MM.1S (cell line): ENCODE measurements at regions not wholly inside any gene's neighbourhood (a gene's known extent, or its start where the extent isn't known, plus 50 kb on each side); places are given as distances from the start of the nearest gene placed in this dataset.

Experiments
- DNase-seq: peaks from one replicate; pipeline ENCODE4 v3.0.0-alpha.2; 2015
- H2AFZ ChIP-seq: fragments of 300-600 bp; sonication (generic); 2 replicates; pipeline ENCODE4 v1.6.0; 2016; ENCODE audit warnings: antibody characterized with exemption, low read length
- H3F3A ChIP-seq: fragments of 300-600 bp; sonication (generic); 2 replicates; pipeline ENCODE4 v1.6.1; 2016; ENCODE audit warnings: mild to moderate bottlenecking, antibody characterized with exemption, low read length, moderate library complexity, mixed read lengths; ENCODE audit not compliant: insufficient read depth
- H3K27ac ChIP-seq: fragments of 300-600 bp; sonication (generic); 2 replicates; pipeline ENCODE4 v1.5.1; 2016; ENCODE audit warnings: mild to moderate bottlenecking, low read length
- H3K27me3 ChIP-seq: fragments of 300-600 bp; sonication (generic); replicated peaks from 2 replicates; pipeline ENCODE4 v1.6.0; 2016; ENCODE audit warnings: low read length; ENCODE audit not compliant: insufficient read depth
- H3K36me3 ChIP-seq: fragments of 300-600 bp; sonication (generic); replicated peaks from 2 replicates; pipeline ENCODE4 v1.6.1; 2016; ENCODE audit warnings: mild to moderate bottlenecking, low read length, mixed read lengths; ENCODE audit not compliant: insufficient read depth
- H3K4me1 ChIP-seq: fragments of 300-600 bp; sonication (generic); 2 replicates; pipeline ENCODE4 v1.6.1; 2016; ENCODE audit warnings: low read length, mixed read lengths
- H3K4me2 ChIP-seq: fragments of 300-600 bp; sonication (generic); 2 replicates; pipeline ENCODE4 v1.6.0; 2016; ENCODE audit warnings: low read depth, low read length
- H3K4me3 ChIP-seq: fragments of 300-600 bp; sonication (generic); 2 replicates; pipeline ENCODE4 v1.5.1; 2016; ENCODE audit warnings: low read length, mixed read lengths
- H3K79me2 ChIP-seq: fragments of 300-600 bp; sonication (generic); 2 replicates; pipeline ENCODE4 v1.6.1; 2016; ENCODE audit warnings: mixed run types, low read length, mixed read lengths
- H3K9ac ChIP-seq: fragments of 300-600 bp; sonication (generic); 2 replicates; pipeline ENCODE4 v1.6.1; 2016; ENCODE audit warnings: low read length, mixed read lengths
- H3K9me2 ChIP-seq: fragments of 300-600 bp; sonication (generic); replicated peaks from 2 replicates; pipeline ENCODE4 v1.6.1; 2016; ENCODE audit warnings: mild to moderate bottlenecking, low read length, mixed read lengths; ENCODE audit not compliant: insufficient read depth
- H3K9me3 ChIP-seq: fragments of 300-600 bp; sonication (generic); replicated peaks from 2 replicates; pipeline ENCODE4 v1.6.1; 2016; ENCODE audit warnings: mild to moderate bottlenecking, low read length, mixed read lengths; ENCODE audit not compliant: insufficient read depth
- H4K20me1 ChIP-seq: fragments of 300-600 bp; sonication (generic); 2 replicates; pipeline ENCODE4 v1.6.1; 2016; ENCODE audit warnings: mild to moderate bottlenecking, low read length, moderate library complexity, mixed read lengths; ENCODE audit not compliant: insufficient read depth
- EZH2 ChIP-seq: fragments of 300-600 bp; sonication (generic); optimal IDR thresholded peaks from 2 replicates; pipeline ENCODE3; 2017; ENCODE audit warnings: low read depth, mild to moderate bottlenecking, antibody characterized with exemption, low read length, mixed read lengths
- EZH2phosphoT487 ChIP-seq: fragments of 300-600 bp; sonication (generic); IDR thresholded peaks from 2 replicates; pipeline ENCODE4 v1.6.1; 2018; ENCODE audit warnings: antibody characterized with exemption, low read length
- TF ChIP-seq, protein P1 (sequence below): fragments of 300-600 bp; sonication (generic); IDR thresholded peaks from 2 replicates; pipeline ENCODE4 v1.5.1; 2016; ENCODE audit warnings: antibody characterized with exemption, low read length, mixed read lengths

DNA sequence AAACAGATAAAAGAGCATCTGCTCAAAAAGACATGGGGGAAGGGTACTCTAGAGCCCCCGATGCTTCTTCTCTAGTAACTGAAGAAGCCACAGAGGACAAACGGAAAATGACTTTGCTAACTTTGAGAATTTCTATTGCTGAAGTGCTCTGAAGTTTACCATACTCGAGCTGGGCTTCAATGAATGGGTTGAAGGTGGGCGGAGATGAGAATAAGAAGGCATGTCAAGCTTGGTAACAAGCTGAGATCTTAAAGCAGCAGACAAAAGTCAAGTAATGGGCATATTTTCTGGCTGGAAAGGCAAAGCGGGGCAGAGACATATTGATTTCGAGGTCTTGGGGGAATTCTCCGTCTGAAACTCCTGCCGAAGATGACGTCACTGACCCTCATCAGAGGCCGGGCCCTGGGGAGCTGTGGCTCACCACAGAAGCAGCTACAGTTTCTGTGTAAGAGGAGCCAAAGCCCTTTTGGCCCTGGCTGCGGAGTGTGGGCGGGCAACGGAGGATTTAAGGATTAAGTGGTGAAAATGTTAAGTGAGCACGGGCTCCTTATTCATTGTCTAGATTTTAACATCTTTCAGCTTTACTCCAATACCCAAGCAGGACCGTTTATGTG is 115.8 kb upstream of the SLIT3 start:
- H3F3A ChIP-seq, result no peaks in the 10 kb centered on the region
- no peaks in the 10 kb centered on the region for H4K20me1 ChIP-seq
- DNase-seq, result peak; percentile 57
- H3K4me1 ChIP-seq, result peaks cover 3% of the 10 kb centered on the region; the same call in 1 of the 2 replicates
- no peaks in the 10 kb centered on the region for H3K36me3 ChIP-seq
- H3K79me2 ChIP-seq, result no peaks in the 10 kb centered on the region
- no peak for TF ChIP-seq EZH2phosphoT487
- no peak for TF ChIP-seq EZH2
- TF ChIP-seq, protein P1, sequence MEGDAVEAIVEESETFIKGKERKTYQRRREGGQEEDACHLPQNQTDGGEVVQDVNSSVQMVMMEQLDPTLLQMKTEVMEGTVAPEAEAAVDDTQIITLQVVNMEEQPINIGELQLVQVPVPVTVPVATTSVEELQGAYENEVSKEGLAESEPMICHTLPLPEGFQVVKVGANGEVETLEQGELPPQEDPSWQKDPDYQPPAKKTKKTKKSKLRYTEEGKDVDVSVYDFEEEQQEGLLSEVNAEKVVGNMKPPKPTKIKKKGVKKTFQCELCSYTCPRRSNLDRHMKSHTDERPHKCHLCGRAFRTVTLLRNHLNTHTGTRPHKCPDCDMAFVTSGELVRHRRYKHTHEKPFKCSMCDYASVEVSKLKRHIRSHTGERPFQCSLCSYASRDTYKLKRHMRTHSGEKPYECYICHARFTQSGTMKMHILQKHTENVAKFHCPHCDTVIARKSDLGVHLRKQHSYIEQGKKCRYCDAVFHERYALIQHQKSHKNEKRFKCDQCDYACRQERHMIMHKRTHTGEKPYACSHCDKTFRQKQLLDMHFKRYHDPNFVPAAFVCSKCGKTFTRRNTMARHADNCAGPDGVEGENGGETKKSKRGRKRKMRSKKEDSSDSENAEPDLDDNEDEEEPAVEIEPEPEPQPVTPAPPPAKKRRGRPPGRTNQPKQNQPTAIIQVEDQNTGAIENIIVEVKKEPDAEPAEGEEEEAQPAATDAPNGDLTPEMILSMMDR, result no peak
- peak overlapping the region; percentile 19; the same call in 1 of the 2 replicates for H3K4me2 ChIP-seq
- H3K27ac ChIP-seq, result no peak overlapping the region
- H3K4me3 ChIP-seq, result no peak overlapping the region
- H2AFZ ChIP-seq, result peak overlapping the region; percentile 41
- H3K9me2 ChIP-seq, result no peaks in the 10 kb centered on the region
- no peaks in the 10 kb centered on the region for H3K9me3 ChIP-seq
- H3K9ac ChIP-seq, result no peak overlapping the region
- no peaks in the 10 kb centered on the region for H3K27me3 ChIP-seq

DNA sequence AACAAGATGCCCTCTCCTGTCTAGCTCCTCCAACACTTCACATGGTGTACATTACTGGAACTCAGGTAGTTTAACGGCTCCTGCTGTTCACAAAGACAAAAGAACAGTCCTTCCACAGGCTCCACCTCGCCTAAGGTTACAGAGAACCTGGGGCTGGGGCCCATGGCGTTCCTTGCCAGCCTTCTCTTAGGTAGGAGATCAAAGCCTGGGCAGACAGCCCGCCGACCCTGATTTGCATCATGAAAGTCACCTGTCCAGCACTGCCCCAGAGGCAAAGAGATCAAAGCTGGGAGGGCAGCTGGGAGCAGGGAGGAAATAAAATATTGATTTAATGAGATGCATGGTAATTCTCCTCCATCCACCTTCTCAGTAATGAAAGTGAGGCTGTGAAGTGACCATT is 115.0 kb upstream of the SLIT3 start:
- H3K36me3 ChIP-seq, result no peaks in the 10 kb centered on the region
- H3K79me2 ChIP-seq, result no peaks in the 10 kb centered on the region
- no peak overlapping the region for H2AFZ ChIP-seq
- no peaks in the 10 kb centered on the region for H4K20me1 ChIP-seq
- no peak overlapping the region for H3K9ac ChIP-seq
- TF ChIP-seq, protein P1, result no peak
- TF ChIP-seq EZH2phosphoT487 (no peak), EZH2 (no peak)
- no peaks in the 10 kb centered on the region for H3K9me3 ChIP-seq
- H3K4me3 ChIP-seq, result no peak overlapping the region
- H3K9me2 ChIP-seq, result no peaks in the 10 kb centered on the region
- H3F3A ChIP-seq, result no peaks in the 10 kb centered on the region
- no peak for DNase-seq
- H3K27ac ChIP-seq, result no peak overlapping the region
- H3K4me2 ChIP-seq, result no peak overlapping the region
- H3K4me1 ChIP-seq, result peaks cover 3% of the 10 kb centered on the region; the same call in 1 of the 2 replicates
- H3K27me3 ChIP-seq, result no peaks in the 10 kb centered on the region

DNA sequence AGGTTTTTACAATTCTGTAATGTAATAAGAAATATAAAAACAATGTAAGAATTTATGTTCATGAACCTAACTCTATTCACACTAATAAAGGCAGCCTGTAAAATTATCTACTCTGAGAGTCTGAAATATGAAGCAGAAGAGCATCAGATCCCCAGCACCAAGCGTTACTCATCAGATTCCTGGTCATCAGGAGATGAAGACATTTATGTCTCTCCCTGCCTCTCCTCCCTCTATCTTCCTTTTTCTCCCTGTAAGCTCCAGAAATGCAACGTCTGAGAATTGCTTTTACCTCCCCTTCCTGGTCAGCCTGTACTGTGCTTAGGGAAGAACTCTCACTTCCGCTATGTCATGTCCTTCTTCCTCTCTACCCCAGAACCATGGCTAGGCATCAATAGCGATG is 114.4 kb upstream of the SLIT3 start:
- Histone ChIP-seq H3K36me3 (no peaks in the 10 kb centered on the region), H3K4me2 (no peak overlapping the region), H4K20me1 (no peaks in the 10 kb centered on the region), H3K27me3 (no peaks in the 10 kb centered on the region), H3K9me2 (no peaks in the 10 kb centered on the region), H3K27ac (no peak overlapping the region), H3K9ac (no peak overlapping the region), H3F3A (no peaks in the 10 kb centered on the region), H3K79me2 (no peaks in the 10 kb centered on the region), H3K9me3 (no peaks in the 10 kb centered on the region), H3K4me1 (peaks cover 3% of the 10 kb centered on the region; the same call in 1 of the 2 replicates), H2AFZ (no peak overlapping the region), H3K4me3 (no peak overlapping the region)
- DNase-seq, result no peak
- TF ChIP-seq EZH2phosphoT487 (no peak), EZH2 (no peak)
- TF ChIP-seq, protein P1, result no peak
